ENCODE measurements at regions not wholly inside any gene's neighbourhood (a gene's known extent, or its start where the extent isn't known, plus 50 kb on each side); places are given as distances from the start of the nearest gene placed in this dataset.

DNA sequence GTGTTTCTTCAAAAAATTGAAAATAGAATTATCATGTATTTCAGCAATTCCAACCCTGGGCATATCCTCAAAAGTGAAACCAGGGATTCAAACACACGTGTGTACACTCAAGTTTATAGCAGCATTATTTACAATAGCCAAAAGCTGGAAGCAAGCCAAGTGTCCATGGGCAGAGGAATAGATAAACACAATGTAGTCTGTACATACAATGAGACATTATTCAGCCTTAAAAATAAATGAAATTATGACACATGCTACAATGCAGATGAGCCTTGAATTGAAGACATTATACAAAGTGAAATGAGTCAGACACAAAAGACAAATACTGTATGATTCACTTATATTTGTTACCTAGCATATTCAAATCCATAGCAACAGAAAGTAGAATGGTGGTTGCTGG, 853.4 kb downstream of the STIM2 start:
- DNase-seq (ENCODE audit: low read depth), result no peak
- in situ Hi-C loops (cut with HindIII; ENCODE audit: low pct_unique_long_range_greater_than_20kb, low sequenced_read_pairs), result no loop called here

DNA sequence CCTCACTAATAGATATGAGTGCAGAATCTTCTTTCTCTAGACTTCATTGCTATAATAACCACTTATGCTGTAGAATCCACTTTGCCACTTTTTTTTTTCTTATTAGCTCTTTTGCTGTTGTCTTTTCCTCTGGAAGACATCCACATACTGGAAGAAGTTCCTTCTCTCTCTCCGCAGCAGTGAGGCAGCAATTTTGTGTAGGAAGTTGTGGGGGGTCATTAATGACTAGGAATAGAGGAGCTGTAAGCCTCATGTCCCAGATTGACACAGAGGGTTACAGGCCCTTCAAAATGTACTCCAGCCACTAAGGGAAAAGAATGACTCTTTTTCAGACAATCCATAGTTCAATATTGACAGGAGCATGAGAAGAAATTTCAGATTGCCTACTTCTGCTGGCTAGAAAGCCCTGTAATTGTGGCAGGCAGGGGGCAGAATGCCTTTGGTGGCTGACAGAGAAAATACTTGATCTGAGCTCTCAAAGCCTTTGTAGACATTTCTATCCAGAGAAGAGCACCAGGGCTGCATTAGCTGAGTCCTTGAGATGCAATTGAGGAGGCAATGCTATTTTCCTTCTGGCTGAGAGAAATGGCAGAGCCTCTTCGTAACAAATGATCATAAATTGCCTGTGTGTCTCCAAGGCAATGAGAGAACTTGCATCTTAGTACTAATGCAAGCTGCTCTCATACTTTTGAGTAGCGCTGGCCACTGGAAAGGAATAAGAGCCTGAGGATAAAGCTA, 856.2 kb downstream of the STIM2 start:
- in situ Hi-C loops (cut with HindIII; ENCODE audit: low pct_unique_long_range_greater_than_20kb, low sequenced_read_pairs), result no loop called here

DNA sequence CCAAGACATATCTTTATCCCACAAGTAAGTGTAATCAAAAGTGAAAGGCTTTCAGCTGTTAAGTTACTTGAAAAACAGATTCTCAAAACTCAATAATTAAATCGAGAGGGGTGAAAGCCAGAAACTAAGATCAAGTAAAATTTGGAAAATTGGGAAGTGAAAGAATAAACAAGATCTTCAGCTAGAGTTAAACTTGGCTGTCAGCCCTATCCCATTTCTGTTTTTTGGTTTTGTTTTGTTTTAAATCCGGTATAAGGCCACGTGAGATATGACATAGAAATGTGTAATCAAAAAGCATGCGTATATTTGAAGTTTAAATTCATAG, 856.8 kb downstream of the STIM2 start:
- in situ Hi-C loops (cut with HindIII; ENCODE audit: low pct_unique_long_range_greater_than_20kb, low sequenced_read_pairs), result no loop called here
- no peak for DNase-seq (ENCODE audit: low read depth)

More for the DNA sequence above, 856.2 kb downstream of the STIM2 start:
- DNase-seq (ENCODE audit: low read depth), result no peak

DNA sequence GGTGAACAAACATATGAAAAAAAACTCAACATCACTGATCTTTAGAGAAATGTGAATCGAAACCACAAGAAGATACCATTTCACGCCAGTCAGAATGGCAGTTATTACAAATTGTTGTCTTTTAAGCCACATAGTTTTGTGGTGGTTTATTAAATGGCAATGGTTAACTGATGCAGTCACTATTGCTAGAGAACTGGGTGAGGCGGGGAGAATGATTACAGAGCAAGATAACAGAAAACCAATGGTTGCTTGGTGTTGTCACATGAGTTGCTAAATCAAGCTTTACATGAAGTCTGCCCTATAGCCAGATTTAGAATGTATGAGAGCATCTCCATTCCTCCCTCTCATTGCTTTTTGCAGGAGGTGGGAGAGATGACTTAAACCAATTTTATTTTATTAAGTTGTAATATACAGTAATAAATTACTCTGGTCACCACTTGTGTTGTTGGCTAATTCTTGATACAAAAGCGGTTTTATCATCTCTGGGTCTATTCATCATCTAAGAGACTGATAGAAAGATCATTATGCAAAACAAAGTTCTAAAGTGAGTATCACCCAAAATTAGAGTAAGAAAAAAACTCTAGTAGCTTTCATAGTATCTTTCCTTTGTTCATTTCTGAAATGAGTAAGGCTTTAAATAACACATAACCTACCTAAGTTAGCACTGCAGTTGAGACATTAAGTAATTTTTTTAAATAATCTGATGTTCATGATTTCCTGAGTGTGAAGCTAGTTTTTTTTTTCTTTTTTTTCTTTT, 859.5 kb downstream of the STIM2 start:
- no peak for DNase-seq (ENCODE audit: low read depth)
- in situ Hi-C loops (cut with HindIII; ENCODE audit: low pct_unique_long_range_greater_than_20kb, low sequenced_read_pairs), result no loop called here

DNA sequence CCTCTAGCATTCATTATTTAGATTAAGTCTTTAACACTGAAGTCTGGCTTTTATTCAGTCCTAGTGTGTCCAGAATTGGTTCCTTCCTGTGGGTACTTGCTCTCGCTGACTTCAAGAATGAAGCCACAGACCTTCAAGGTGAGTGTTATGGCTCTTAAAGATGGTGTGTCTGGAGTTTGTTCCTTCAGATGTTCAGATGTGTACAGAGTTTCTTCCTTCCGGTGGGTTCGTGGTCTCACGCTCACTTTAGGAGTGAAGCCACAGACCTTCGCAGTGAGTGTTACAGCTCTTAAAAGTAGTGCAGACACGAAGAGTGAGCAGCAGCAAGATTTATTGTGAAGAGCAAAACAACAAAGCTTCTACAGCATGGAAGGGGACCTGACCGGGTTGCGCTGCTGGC, 860.6 kb downstream of the STIM2 start:
- no peak for DNase-seq (ENCODE audit: low read depth)
- in situ Hi-C loops (cut with HindIII; ENCODE audit: low pct_unique_long_range_greater_than_20kb, low sequenced_read_pairs), result no loop called here

DNA sequence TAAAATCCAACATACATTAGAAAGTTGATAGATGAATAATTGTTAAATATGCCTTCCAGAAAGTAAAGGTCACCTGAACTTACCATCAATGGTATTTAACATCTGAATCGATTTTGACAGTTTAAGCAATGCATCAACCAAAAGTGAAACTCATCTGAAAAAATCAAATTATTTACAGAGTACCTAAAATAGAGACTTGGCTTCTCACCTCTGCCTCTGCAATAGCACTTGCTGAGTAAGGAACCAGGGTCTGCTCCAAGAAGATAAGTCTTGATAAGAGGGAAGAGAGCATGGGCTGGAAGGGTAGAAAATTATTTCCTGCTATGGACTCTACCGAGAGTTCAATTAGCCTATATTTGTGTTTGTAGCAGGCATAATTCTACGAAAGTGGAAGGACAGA, 868.3 kb downstream of the STIM2 start:
- in situ Hi-C loops (cut with HindIII; ENCODE audit: low pct_unique_long_range_greater_than_20kb, low sequenced_read_pairs), result no loop called here
- DNase-seq (ENCODE audit: low read depth), result no peak

DNA sequence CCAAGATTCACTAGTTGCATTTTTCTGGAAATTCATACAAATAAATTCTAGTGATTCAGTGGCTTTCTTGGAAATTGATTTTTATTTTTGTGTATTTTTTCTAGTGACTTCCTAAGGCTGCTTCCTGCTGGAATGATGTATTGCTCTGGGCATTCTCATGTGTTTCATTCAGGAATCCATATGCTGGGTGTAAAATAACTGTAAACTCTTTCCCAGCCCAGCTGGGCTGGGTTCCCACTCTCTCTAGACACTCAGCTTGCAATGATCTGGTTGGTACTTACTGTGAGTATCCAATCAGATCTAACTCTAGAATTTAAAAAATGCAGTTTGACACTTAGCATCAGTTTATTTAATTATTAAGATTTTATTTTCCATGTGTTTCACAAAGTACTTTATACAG, 882.2 kb downstream of the STIM2 start:
- DNase-seq (ENCODE audit: low read depth), result no peak
- in situ Hi-C loops (cut with HindIII; ENCODE audit: low pct_unique_long_range_greater_than_20kb, low sequenced_read_pairs), result no loop called here

DNA sequence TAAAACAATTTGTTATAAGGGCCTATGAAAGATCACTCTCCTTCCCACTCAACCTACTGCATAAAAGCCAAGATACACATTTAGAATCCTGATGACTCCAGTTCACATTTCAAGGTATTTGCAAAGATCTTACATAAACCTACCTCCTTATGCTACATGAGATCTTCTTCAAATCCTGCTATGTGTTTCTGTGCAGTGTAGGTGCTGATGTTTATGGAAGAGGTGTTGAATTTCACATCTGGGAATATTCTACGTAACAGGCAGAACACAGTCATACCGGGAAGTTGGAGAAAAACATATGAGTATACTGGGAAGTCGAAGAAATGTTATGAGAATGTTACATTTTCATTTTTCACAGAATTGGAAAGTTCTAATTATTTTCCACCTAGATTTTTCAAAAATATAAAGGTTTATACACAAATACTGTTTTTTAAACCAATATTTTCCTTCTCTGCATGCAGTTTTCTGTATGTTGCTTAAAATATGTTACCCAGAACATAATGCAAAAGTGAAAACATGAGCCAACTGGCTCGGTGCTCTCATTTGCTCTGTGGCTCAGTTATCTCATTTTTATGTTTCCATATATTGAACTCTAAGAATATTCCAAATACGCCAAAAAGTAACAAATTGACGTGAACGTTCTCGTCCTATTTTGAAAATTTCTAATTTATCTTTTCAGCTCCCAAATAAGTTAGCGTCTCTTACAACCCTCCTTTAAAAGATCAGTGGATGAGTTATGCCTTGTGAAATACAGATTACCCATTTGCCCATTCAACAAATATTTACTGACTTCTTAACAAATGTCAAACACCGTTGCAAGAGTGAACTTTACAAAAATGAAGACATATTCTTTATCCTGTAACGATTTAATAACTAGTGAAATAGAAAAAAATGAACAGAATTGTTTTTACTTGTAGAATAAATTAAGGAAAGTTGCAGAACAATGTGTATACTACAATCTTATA, 899.3 kb downstream of the STIM2 start:
- DNase-seq (ENCODE audit: low read depth), result no peak
- in situ Hi-C loops (cut with HindIII; ENCODE audit: low pct_unique_long_range_greater_than_20kb, low sequenced_read_pairs), result no loop called here

DNA sequence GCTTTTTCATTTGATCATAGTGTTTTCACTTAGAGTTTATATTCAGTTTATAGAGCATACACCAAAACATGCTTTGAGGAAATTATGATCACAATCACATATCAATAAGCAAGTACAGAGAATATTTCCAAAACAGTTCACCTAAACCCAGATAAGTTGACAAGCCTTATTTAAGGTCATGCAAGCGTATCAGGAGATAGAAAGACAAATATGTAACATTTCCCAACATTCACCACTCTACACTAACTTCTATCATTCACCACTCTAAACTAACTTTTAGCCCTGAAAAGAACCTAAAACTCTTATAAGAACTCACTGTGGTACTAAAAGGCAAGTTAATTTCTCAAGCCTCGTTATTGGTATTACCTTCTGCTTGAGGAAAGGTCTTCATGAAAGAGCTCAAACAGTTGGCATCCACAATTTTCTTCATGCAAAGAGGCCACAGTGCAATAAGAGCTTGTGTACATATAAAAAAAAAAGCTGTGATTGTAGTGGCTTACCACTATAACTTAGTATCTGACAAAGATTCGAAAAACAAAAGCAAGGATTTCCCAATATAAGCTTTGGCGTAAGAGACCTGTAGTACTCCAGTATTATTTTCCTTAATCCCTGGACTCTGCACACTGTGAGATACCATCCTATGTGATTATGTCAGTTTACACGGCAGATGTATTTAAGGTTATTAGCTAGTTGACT, 903.3 kb downstream of the STIM2 start:
- in situ Hi-C loops (cut with HindIII; ENCODE audit: low pct_unique_long_range_greater_than_20kb, low sequenced_read_pairs), result no loop called here
- DNase-seq (ENCODE audit: low read depth), result no peak

DNA sequence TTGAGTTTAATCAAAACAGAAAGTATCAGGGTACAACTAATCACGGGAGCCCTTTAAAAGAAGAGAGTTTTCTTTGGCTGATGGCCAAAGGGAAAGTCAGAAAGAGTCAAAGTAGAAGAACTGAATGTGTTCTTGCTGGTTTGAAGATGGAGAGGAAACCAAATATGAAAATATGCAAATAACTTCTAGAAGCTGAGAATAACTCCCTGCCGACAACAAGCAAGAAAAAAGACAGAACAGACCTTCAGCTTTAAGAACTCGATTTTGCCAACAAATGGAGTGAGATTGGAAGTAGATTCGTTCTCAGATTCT, 903.8 kb downstream of the STIM2 start:
- in situ Hi-C loops (cut with HindIII; ENCODE audit: low pct_unique_long_range_greater_than_20kb, low sequenced_read_pairs), result no loop called here
- no peak for DNase-seq (ENCODE audit: low read depth)

DNA sequence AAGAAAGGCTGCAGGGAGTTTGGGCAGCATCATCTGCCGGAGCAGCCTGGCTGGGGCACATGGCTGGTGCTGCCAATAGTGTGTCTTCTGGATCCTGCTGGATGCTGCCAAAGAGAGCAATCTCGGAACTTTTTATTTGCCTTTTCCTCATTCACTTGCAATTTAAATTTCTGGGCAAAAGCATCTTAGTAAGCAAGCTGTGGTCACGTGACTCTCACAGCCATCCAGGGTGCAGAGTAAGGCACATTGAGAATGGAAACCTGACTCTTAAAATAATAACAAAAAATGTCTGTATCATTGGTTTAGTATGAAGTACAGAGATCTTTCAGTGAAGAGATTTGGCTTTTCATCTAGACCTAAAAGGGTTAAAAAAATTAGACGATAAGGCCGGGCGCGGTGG, 910.3 kb downstream of the STIM2 start:
- in situ Hi-C loops (cut with HindIII; ENCODE audit: low pct_unique_long_range_greater_than_20kb, low sequenced_read_pairs), result no loop called here
- DNase-seq (ENCODE audit: low read depth), result no peak

DNA sequence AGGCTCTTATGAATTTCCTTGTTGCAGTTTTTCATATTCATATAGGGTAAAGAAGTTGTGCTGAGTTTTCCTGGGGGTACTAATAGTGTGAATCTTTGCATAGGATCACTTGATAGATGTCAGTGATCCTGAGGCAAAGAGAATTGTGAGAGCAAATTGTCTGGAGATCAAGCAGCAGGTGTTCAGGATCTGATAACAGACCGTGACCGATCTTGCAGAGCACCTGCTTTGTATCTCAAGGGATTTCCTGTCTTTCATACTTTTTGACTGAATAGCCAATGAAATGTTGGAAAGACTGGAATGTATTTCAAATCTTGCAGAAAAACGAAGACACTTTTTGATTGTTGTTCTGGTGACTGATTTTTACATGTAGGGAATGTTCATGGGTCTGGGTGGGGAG, 914.5 kb downstream of the STIM2 start:
- in situ Hi-C loops (cut with HindIII; ENCODE audit: low pct_unique_long_range_greater_than_20kb, low sequenced_read_pairs), result no loop called here
- DNase-seq (ENCODE audit: low read depth), result no peak

DNA sequence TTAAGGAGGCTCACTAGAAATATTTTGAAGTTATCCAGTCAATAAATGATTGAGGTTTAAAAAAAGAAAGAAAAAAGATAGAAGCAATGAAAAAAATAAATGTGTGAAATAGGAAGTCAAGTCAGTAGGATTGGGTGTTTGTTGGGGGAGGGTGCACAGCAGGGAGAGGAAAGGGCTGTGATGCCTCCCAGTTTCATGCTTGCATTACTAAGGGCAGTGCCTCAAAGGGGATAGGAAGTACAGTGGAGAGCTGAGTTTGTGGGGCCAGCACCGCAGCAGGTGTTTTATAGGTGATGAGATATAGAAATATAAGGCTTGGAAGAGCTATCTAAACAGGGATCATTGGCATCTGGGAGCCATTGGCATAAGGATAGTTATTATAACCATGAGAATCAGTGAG, 919.2 kb downstream of the STIM2 start:
- in situ Hi-C loops (cut with HindIII; ENCODE audit: low pct_unique_long_range_greater_than_20kb, low sequenced_read_pairs), result no loop called here
- no peak for DNase-seq (ENCODE audit: low read depth)

DNA sequence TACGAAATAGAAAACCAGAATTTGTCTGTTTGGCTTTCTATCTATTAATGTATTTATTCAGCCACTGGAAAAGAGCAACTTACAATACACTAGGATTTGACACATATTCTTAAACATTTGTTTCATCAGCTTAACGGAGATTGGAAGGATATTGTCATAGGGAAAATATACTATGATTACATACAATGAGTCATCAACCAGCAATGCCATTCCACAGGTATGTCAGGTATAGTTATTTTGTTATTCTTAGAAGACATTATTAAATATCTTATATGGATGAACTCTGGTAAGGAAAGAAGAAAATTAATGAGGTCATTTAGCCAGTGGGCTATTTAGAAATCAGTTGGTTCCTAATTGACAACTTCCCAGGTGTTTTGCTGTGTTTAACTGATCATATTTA, 926.6 kb downstream of the STIM2 start:
- in situ Hi-C loops (cut with HindIII; ENCODE audit: low pct_unique_long_range_greater_than_20kb, low sequenced_read_pairs), result no loop called here

DNA sequence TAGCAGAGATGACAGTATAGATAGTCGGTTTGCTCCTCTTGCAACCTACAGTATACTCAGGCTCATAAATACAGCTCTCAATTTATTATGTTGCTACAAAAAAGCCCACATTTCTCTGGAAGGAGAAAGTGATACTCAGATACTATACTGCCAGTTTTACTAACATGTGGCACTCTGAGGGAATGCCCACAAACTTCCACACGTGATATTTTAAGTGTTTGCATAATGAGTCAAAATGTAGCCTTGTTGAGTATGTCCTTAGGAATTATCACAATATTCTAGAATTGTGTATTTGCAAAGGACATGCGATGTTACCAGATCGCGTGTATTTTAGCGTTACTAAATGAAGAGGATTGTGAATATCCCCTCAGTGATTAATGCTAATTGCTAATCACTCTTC, 929.1 kb downstream of the STIM2 start:
- in situ Hi-C loops (cut with HindIII; ENCODE audit: low pct_unique_long_range_greater_than_20kb, low sequenced_read_pairs), result no loop called here
- DNase-seq (ENCODE audit: low read depth), result no peak

More for the DNA sequence above, 926.6 kb downstream of the STIM2 start:
- DNase-seq (ENCODE audit: low read depth), result no peak

DNA sequence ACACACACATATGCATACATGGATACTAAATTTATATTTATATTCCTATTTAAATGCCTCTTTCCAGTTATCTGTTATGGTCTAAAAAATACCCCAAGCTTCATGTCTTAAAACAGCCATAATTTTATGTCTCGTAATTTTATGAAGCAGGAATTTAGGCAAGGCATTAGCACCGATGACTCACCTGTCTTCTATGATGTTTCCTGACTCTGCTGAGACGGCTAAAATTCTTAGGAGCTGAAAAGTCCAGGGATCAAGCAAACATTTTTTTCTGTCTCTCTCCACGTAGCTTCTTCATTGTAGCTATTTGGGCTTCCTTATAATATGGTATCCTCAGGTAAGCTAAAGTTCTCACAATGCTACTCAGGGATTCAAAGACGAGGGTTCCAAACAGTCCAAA, 930.3 kb downstream of the STIM2 start:
- in situ Hi-C loops (cut with HindIII; ENCODE audit: low pct_unique_long_range_greater_than_20kb, low sequenced_read_pairs), result no loop called here
- DNase-seq (ENCODE audit: low read depth), result no peak

DNA sequence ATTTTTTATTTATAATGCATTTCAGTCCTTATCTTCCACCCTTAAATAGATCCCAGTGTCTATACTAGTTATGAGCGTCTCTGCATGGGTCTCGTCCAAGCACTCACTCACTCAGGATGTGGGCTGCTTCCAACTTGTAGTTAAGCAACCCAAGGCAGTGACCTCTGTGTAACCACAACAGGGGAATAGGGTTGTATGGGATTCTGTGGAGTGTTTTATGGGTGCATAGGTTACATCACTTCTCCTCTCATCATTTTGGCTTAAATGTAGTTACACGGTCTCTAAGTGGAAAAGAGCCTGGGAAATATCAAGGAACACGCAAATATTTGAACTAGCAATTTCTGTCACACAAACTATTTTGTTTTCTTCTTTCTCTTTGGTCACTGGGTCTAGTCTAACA, 931.0 kb downstream of the STIM2 start:
- in situ Hi-C loops (cut with HindIII; ENCODE audit: low pct_unique_long_range_greater_than_20kb, low sequenced_read_pairs), result no loop called here
- no peak for DNase-seq (ENCODE audit: low read depth)

DNA sequence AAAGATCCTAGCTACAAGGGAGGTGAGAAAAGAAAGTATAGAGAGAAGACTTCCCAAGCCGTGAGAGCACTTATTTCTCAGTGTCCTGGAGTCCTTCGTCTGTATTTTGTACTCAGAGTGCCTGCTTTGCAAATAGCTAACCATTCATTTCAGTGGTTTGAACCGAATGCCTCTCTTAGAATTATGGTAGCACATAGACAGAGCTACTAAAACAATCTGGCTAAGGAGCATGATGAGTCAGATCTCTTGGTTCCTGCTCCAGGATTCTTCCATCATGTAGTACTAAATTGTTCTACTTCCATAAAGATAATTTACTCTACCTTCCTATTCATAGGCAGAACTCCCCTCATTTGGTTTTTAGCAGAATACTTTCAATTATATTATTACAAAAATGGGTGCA, 946.6 kb downstream of the STIM2 start:
- no peak for DNase-seq (ENCODE audit: low read depth)
- in situ Hi-C loops (cut with HindIII; ENCODE audit: low pct_unique_long_range_greater_than_20kb, low sequenced_read_pairs), result no loop called here

DNA sequence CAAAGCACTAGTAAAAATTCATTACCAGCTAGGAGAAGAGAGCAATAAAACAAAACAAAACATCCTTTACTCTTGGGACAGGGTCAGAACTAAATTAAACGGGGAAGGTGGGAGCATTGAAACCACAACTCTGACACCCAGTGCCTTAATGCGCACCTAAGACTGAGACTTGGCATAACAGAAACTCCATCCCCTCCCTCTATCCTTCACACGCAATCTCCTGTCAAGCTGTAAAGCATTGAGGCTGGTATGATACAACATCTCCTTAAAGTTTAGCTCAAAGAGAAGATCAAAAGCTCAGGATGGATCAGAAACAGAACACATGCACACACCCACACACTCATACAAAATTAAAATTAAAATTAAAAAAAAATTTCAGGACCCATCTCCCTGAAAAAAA, 951.3 kb downstream of the STIM2 start:
- in situ Hi-C loops (cut with HindIII; ENCODE audit: low pct_unique_long_range_greater_than_20kb, low sequenced_read_pairs), result no loop called here
- DNase-seq (ENCODE audit: low read depth), result no peak
